ENCODE measurements at regions not wholly inside any gene's neighbourhood (a gene's known extent, or its start where the extent isn't known, plus 50 kb on each side); places are given as distances from the start of the nearest gene placed in this dataset.

- Mint-ChIP-seq H3K27me3 (no peaks in the 10 kb centered on the region), H3K4me3 (no peak overlapping the region), H3K4me1 (peaks cover 8% of the 10 kb centered on the region), H3K9me3 (ENCODE audit: insufficient read depth) (no peaks in the 10 kb centered on the region), H3K27ac (no peak overlapping the region)
- Histone ChIP-seq H3K27me3 (replicated peaks in 1 of 4; ENCODE audit: control extremely low read depth in 1 of 4, control insufficient read depth in 3 of 4, insufficient read depth in 4 of 4, low read length in 3 of 4) (peaks cover 0 to 3% (median 0%) of the 10 kb centered on the region in 4 experiments), H3K9me3 (ENCODE audit: control extremely low read depth in 1 of 3, control insufficient read depth in 2 of 3, insufficient read depth in 1 of 3, low read length in 2 of 3) (peaks cover 0 to under 1% (median 0%) of the 10 kb centered on the region in 3 donors), H3K4me1 (ENCODE audit: control insufficient read depth in 2 of 2, insufficient read depth in 2 of 2, low read length in 2 of 2) (peaks cover 0 to 7% of the 10 kb centered on the region in 2 donors), H3K9ac (ENCODE audit: low read length) (no peak overlapping the region), H2AFZ (ENCODE audit: insufficient read depth, low read depth, low read length, poor library complexity, severe bottlenecking) (no peak overlapping the region), H3K36me3 (replicated peaks in 1 of 2; ENCODE audit: control extremely low read depth in 1 of 2, control insufficient read depth in 1 of 2, extremely low read depth in 1 of 2, insufficient read depth in 2 of 2, low read length in 1 of 2) (no peaks in the 10 kb centered on the region), H3K27ac (ENCODE audit: low read length in 2 of 2) (no peak overlapping the region), H3K4me2 (replicated peaks; ENCODE audit: low read depth, low read length, poor library complexity, severe bottlenecking) (no peak overlapping the region), H3K79me2 (ENCODE audit: control insufficient read depth, insufficient read depth, low read length) (no peaks in the 10 kb centered on the region), H4K20me1 (ENCODE audit: control insufficient read depth, insufficient read depth, low read length, poor library complexity, severe bottlenecking) (no peaks in the 10 kb centered on the region), H3K4me3 (ENCODE audit: control extremely low read depth in 1 of 5, extremely low read depth in 1 of 5, insufficient read depth in 1 of 5, low read depth in 2 of 5, low read length in 4 of 5) (no peak overlapping the region)
- WGBS (ENCODE audit: insufficient coverage) = 93% methylated on average over 5 of the region's 5 CpGs
- ChIA-PET CTCF (no interaction called here), POLR2A (no interaction called here)
- DNase-seq = no peak
- intact Hi-C loops (cut with micrococcal nuclease) = no loop called here
- TF ChIP-seq CTCF (IDR thresholded peaks at IDR 0.05) (no peak), EZH2 (IDR thresholded peaks at IDR 0.05; ENCODE audit: borderline replicate concordance, insufficient read depth, low read depth, low read length, poor library complexity, severe bottlenecking) (no peak)
- no peak for ATAC-seq (ENCODE audit: low read depth)
These were observed 350.5 kb downstream of the ZNF608 start for GRCh38 chr5:124395926-124396325.

GRCh38 chr5:124395287-124395686 lies 351.2 kb downstream of the ZNF608 start:
- H3K4me1 ChIP-seq (ENCODE audit: control insufficient read depth in 2 of 2, insufficient read depth in 2 of 2, low read length in 2 of 2) = peaks cover 0 to 7% of the 10 kb centered on the region in 2 donors

More at GRCh38 chr5:124395287-124395686, 351.2 kb downstream of the ZNF608 start:
- no peaks in the 10 kb centered on the region for H3K36me3 ChIP-seq (replicated peaks in 1 of 2; ENCODE audit: control extremely low read depth in 1 of 2, control insufficient read depth in 1 of 2, extremely low read depth in 1 of 2, insufficient read depth in 2 of 2, low read length in 1 of 2)
- Mint-ChIP-seq H3K27ac (no peak overlapping the region), H3K9me3 (ENCODE audit: insufficient read depth) (peaks cover 4% of the 10 kb centered on the region), H3K4me1 (peaks cover 8% of the 10 kb centered on the region), H3K4me3 (no peak overlapping the region), H3K27me3 (no peaks in the 10 kb centered on the region)
- no peaks in the 10 kb centered on the region for H3K79me2 ChIP-seq (ENCODE audit: control insufficient read depth, insufficient read depth, low read length)
- no peaks in the 10 kb centered on the region for H4K20me1 ChIP-seq (ENCODE audit: control insufficient read depth, insufficient read depth, low read length, poor library complexity, severe bottlenecking)
- 87% methylated on average over 10 of the region's 11 CpGs for WGBS (ENCODE audit: insufficient coverage)
- ChIA-PET POLR2A (no interaction called here), CTCF (no interaction called here)
- H2AFZ ChIP-seq (ENCODE audit: insufficient read depth, low read depth, low read length, poor library complexity, severe bottlenecking) = no peak overlapping the region
- no peak for ATAC-seq (ENCODE audit: low read depth)
- no peak overlapping the region for H3K9ac ChIP-seq (ENCODE audit: low read length)
- no peak for TF ChIP-seq EZH2 (IDR thresholded peaks at IDR 0.05; ENCODE audit: borderline replicate concordance, insufficient read depth, low read depth, low read length, poor library complexity, severe bottlenecking)
- no peak for DNase-seq
- intact Hi-C loops (cut with micrococcal nuclease) = no loop called here
- no peak overlapping the region for H3K4me3 ChIP-seq (ENCODE audit: control extremely low read depth in 1 of 5, extremely low read depth in 1 of 5, insufficient read depth in 1 of 5, low read depth in 2 of 5, low read length in 4 of 5)
- peaks cover 0 to 2% (median 0%) of the 10 kb centered on the region in 4 experiments for H3K27me3 ChIP-seq (replicated peaks in 1 of 4; ENCODE audit: control extremely low read depth in 1 of 4, control insufficient read depth in 3 of 4, insufficient read depth in 4 of 4, low read length in 3 of 4)
- H3K4me2 ChIP-seq (replicated peaks; ENCODE audit: low read depth, low read length, poor library complexity, severe bottlenecking) = no peak overlapping the region
- H3K9me3 ChIP-seq (ENCODE audit: control extremely low read depth in 1 of 3, control insufficient read depth in 2 of 3, insufficient read depth in 1 of 3, low read length in 2 of 3) = peaks cover 0 to 6% (median 0%) of the 10 kb centered on the region in 3 donors
- no peak overlapping the region for H3K27ac ChIP-seq (ENCODE audit: low read length in 2 of 2)
